Renal pelvis (tissue), 1 donor: ENCODE measurements at regions not wholly inside any gene's neighbourhood (a gene's known extent, or its start where the extent isn't known, plus 50 kb on each side); places are given as distances from the start of the nearest gene placed in this dataset.
A peak's percentile ranks its signal among the peaks of the same experiment; 100 is the strongest.

Experiments
- DNase-seq: peaks from one replicate; pipeline ENCODE4 v3.0.0-alpha.2; 2013

DNA sequence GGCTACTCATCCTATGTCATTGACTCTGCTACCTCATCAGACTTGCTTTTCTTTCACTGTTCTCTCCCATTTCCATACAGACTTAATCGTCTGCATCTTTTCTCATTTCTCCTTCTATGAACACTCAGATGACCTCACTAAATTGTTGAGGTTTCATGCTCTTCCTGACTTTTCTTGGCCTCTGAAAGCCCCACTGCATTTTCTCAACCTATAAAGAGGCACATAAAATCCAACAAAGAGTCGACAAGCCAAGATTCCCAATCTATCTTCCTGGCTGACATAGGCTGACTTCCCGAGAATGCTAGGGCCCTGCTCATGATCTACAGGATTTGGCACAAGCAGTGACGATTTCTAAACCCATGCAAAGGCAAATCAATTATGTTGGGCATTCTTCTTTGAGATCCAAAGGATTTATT is 280.8 kb upstream of the DPYD start:
- peak; percentile 57 for DNase-seq

- DNase-seq, result no peak
These were observed 276.5 kb upstream of the DPYD start for GRCh38 chr1:98197356-98197755.

- DNase-seq, result no peak
These were observed 275.2 kb upstream of the DPYD start for GRCh38 chr1:98196012-98196411.

DNA sequence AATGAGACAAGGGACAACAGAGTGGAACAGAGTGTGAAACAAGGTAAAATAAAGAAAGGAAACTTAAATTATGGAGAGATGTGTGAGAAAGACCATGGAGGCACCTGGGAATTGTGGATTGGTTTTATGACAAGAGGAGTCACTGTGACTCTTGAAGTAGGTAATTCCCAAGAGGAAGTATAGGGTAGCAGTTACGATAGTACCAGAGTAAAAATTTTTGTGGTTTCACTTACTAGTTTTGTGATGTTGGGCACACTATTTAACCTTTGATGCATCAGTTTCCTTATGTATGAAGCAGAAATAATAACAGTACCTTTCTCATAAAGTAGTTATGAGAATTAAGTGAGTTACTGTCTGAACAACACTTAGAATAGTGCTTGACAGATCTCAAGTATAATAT is 267.9 kb upstream of the DPYD start:
- no peak for DNase-seq

DNA sequence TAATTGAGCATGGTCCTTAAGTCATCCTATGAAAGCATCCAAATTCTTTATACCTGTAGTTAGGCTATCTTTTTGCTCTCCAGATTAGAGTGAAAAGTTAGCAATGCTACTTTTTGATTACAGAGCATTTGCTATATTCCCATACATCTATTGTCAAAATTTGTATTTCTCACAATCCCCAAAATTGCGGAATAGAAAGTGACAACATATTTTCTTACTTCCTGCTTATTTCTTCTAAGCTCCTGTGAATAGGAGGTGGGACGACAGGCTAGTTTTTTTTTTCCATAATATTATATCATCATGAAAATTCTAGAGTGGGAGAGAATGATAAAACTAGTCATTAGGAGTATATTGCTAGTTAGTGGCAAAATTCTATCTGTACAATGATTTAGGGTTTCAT is 264.0 kb upstream of the DPYD start:
- no peak for DNase-seq

GRCh38 chr1:98181036-98181764 is 260.4 kb upstream of the DPYD start:
- DNase-seq, result no peak

GRCh38 chr1:98179151-98179773 is 258.4 kb upstream of the DPYD start:
- no peak for DNase-seq

DNA sequence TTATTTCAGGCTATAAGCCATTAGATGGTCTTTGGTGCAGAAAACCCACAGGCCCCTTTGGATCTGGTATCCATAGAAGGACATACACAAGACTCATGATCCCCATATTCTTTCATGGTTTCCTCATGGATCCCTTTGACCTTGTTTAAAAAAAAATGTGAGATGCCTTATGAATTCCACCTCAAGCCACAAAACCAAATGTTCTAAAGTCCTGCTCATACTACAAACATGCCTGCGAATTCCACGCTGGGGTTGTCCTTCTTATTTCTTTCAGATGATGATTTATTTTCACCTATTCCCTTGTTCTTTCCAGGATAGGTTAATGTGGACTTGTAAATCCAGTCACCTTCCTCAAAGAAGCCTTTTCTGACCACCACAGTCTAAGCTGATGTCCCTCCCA is 256.9 kb upstream of the DPYD start:
- DNase-seq, result no peak

DNA sequence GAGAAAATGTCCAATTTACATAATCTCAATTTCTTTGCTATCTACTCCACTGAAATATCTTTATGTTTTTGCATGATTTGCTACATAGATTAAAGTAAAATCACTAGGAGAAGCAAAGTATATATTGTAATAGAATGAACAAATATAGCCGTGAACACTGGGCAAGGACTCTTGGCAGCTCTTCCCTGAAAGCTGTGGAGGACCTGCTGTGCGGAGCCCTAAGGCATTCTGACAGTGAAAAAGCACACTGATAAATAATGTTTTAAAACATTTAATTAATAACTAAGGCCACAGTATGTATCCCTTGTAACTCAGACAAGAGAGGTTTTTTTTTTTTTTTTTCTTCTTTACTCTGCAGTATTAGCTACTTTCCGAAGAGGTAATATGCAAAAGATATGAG is 256.1 kb upstream of the DPYD start:
- no peak for DNase-seq

- no peak for DNase-seq
These were observed 255.6 kb upstream of the DPYD start for GRCh38 chr1:98176414-98176813.

DNA sequence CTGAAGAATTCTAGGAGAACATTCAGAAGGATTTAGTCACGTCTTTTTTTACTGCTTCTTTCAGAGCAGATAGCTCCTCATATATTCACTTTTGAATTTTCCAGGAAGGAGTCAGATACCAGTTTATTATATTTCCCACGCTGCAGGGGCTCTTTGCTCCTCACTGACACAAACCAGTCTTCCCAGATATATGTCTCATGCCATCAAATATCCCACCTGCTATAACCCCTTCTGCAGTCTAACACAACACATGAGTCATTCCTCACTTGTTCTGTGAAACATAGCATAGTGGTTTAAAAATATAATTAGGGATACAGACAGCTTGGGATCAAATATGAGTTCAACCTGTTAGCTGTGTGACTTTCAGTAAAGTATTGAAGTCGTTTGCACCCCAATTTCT is 251.7 kb upstream of the DPYD start:
- DNase-seq, result no peak

GRCh38 chr1:98172022-98172421 is 251.2 kb upstream of the DPYD start:
- no peak for DNase-seq

- DNase-seq, result no peak
These were observed 243.7 kb upstream of the DPYD start for GRCh38 chr1:98164509-98164908.

- no peak for DNase-seq
These were observed 236.9 kb upstream of the DPYD start for GRCh38 chr1:98157524-98158313.

GRCh38 chr1:98147280-98147679 is 226.4 kb upstream of the DPYD start:
- no peak for DNase-seq

DNA sequence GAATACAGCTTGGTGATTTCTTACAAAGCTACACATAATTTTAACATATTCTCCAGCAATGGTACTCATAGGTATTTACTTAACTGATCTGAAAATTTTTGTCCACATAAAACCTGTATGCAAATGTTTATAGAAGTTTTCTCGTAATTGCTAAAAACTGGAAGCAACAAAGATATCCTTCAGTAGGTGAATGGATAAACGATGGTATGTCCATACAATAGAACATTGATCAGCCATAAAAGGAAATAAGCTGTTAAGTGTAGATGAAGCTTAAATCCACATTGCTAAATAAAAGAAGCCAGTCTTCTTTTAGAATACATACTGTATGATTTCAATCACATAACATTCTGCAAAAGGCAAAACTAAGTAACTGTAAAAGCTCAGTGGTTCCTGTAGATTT is 224.8 kb upstream of the DPYD start:
- DNase-seq, result no peak

DNA sequence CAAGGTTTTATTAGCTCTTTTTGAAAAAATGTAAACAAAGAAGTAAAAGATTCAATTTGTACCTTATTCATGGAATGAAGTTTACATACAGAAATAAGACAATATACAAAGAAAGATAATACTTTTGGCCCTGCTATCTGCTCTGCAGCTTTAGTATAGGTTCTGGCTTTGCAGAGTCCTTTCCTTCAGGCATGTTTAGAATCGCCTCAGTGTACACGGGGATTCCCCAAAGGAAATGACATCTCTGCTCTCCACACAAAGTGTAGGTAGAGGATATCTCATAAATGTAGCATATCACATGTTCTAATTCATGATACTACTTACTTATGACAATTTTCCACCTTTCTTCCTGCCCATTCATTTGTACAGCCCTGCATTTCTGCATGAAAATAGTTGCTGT is 222.6 kb upstream of the DPYD start:
- DNase-seq, result no peak

DNA sequence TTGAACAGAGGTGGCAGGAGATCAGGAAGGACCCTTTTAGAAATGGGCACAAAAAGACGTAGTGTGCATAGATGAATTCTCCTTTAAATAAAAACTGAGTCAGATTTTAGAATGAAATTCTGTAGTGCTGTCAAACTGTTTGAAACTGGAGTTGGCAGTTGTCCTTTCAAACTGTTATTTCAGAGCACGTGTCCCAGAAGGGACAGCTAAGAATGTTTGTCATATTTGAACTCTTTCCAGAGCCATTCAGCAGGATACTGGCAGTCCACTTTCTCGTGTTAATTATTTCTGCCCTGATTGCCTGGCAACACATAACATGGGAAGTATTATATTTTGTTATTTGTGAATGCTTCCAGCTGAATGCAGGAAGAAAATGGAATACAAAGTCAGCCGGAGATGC is 212.3 kb upstream of the DPYD start:
- no peak for DNase-seq

- no peak for DNase-seq
These were observed 209.6 kb upstream of the DPYD start for GRCh38 chr1:98130408-98130807.

DNA sequence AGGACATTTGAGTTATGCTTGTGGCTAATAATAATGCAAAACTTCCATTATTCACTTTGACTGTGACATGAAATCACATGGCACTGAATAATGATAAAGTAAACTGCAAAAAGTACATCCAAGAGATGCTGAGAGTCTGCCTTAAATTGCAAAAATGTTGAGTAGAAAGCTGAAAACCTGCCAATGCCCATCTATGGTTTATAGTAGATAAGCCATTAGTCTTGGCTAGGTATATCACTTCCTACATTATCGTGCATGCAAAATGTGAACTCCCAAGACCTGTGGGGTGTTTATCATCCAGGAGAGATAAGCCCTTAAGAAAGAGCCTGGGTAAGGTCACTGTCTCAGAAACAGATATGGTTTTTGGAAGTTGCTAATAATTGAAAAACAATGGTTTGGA is 208.7 kb upstream of the DPYD start:
- DNase-seq, result no peak

GRCh38 chr1:98126740-98127139 is 205.9 kb upstream of the DPYD start:
- no peak for DNase-seq

- DNase-seq, result no peak
These were observed 200.8 kb upstream of the DPYD start for GRCh38 chr1:98121646-98122045.

GRCh38 chr1:98119796-98120195 is 199.0 kb upstream of the DPYD start:
- peak; percentile 27 for DNase-seq
